Smooth muscle cell (in vitro differentiated cells): ENCODE measurements at regions not wholly inside any gene's neighbourhood (a gene's known extent, or its start where the extent isn't known, plus 50 kb on each side); places are given as distances from the start of the nearest gene placed in this dataset.
"Not testable (repeated sequence)": the region's sequence is repeated elsewhere in the genome, so short reads cannot be mapped to it uniquely, and the experiment has no call there.

ENCODE experiments used
- DNase-seq: peaks from one replicate; lab custom pipeline; 2025; ENCODE audit not compliant: unreplicated experiment; lab: John Stamatoyannopoulos, UW
- H2AFZ ChIP-seq: fragments of 200-600 bp; sonication (generic); 2 replicates; pipeline ENCODE4 v1.6.0; 2016; ENCODE audit warnings: antibody characterized with exemption, low read depth, mild to moderate bottlenecking
- H3F3A ChIP-seq: fragments of 200-600 bp; sonication (generic); 2 replicates; pipeline ENCODE4 v1.6.0; 2017; ENCODE audit warnings: antibody characterized with exemption, low read depth
- H3K27ac ChIP-seq: fragments of 200-600 bp; sonication (generic); 2 replicates; pipeline ENCODE4 v1.5.1; 2016; ENCODE audit warnings: low read depth, mild to moderate bottlenecking
- H3K27me3 ChIP-seq: fragments of 200-600 bp; sonication (generic); 2 replicates; pipeline ENCODE4 v1.6.1; 2016; ENCODE audit warnings: low read depth, mild to moderate bottlenecking
- H3K36me3 ChIP-seq: fragments of 200-600 bp; sonication (generic); 2 replicates; pipeline ENCODE4 v1.5.1; 2016; ENCODE audit warnings: low read depth
- H3K4me1 ChIP-seq: fragments of 200-600 bp; sonication (generic); 2 replicates; pipeline ENCODE4 v1.5.1; 2016; ENCODE audit warnings: low read depth
- H3K4me2 ChIP-seq: fragments of 200-600 bp; sonication (generic); 2 replicates; pipeline ENCODE4 v1.6.0; 2016; ENCODE audit warnings: mild to moderate bottlenecking
- H3K4me3 ChIP-seq: fragments of 200-600 bp; sonication (generic); 2 replicates; pipeline ENCODE4 v1.5.1; 2016; ENCODE audit warnings: mild to moderate bottlenecking
- H3K79me2 ChIP-seq: fragments of 200-600 bp; sonication (generic); 2 replicates; pipeline ENCODE4 v1.6.0; 2016; ENCODE audit warnings: low read depth, mild to moderate bottlenecking
- H3K9ac ChIP-seq: fragments of 200-600 bp; sonication (generic); 2 replicates; pipeline ENCODE4 v1.6.0; 2016; ENCODE audit warnings: low read depth
- H3K9me3 ChIP-seq: fragments of 200-600 bp; sonication (generic); replicated peaks from 2 replicates; pipeline ENCODE4 v1.5.1; 2016; ENCODE audit warnings: low read depth
- H4K20me1 ChIP-seq: fragments of 200-600 bp; sonication (generic); 2 replicates; pipeline ENCODE4 v1.6.0; 2016; ENCODE audit warnings: low read depth
- CTCF ChIP-seq: fragments of 200-600 bp; sonication (generic); IDR thresholded peaks from 2 replicates; pipeline ENCODE4 v1.5.1; 2017; ENCODE audit warnings: borderline replicate concordance, mild to moderate bottlenecking, antibody characterized with exemption; ENCODE audit not compliant: insufficient read depth, poor library complexity, severe bottlenecking
- WGBS: methylation state at CpG from one replicate; pipeline ENCODE4 v1.1.7; 2016; ENCODE audit warnings: low lambda C conversion rate; 5-methylcytosine and 5-hydroxymethylcytosine counted together

- no peak for DNase-seq
- Histone ChIP-seq H3K9me3 (no peaks in the 10 kb centered on the region), H3K4me3 (no peak overlapping the region), H3K9ac (no peak overlapping the region), H3K36me3 (no peaks in the 10 kb centered on the region), H3K4me2 (no peak overlapping the region), H3K27me3 (no peaks in the 10 kb centered on the region), H3K4me1 (no peaks in the 10 kb centered on the region), H3K27ac (no peak overlapping the region), H3F3A (no peaks in the 10 kb centered on the region), H3K79me2 (no peaks in the 10 kb centered on the region), H2AFZ (no peak overlapping the region), H4K20me1 (no peaks in the 10 kb centered on the region)
- WGBS, result 54% methylated on average over 3 of the region's 3 CpGs
- no peak for TF ChIP-seq CTCF
These were observed 376.8 kb upstream of the FGF16 start for GRCh38 chrX:77070202-77070918.

DNA sequence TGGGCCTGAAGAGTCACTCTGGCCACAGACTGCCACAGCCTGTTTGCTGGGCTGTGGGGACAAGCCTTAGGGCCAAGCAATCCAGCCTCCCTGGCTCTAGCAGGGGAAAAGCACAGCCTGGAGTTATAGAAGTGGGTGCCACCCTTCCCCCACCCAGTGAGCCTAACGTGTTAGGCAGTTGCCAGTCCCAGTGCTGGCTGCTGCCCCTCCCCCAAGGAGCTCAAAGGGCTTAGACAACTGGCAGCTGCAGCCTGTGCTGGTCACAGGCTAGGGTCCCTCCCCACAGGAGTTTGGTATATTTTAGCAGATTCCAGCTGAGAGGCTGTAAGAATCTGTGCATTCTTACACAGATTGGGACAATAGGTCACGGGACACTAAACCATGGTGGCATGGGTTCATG, 370.3 kb upstream of the FGF16 start:
- Histone ChIP-seq H3K4me3 (no peak overlapping the region), H3K9ac (no peak overlapping the region), H4K20me1 (no peaks in the 10 kb centered on the region), H3K4me2 (no peak overlapping the region), H3F3A (no peaks in the 10 kb centered on the region), H3K9me3 (peaks cover 3% of the 10 kb centered on the region), H3K27ac (no peak overlapping the region), H2AFZ (no peak overlapping the region), H3K4me1 (no peaks in the 10 kb centered on the region), H3K36me3 (no peaks in the 10 kb centered on the region), H3K79me2 (no peaks in the 10 kb centered on the region), H3K27me3 (no peaks in the 10 kb centered on the region)
- TF ChIP-seq CTCF, result no peak
- DNase-seq, result no peak
- 44% methylated on average over 2 of the region's 2 CpGs for WGBS

- not testable (repeated sequence) for H4K20me1 ChIP-seq, H3K4me1 ChIP-seq, H3K9ac ChIP-seq, H3K4me3 ChIP-seq, H3K4me2 ChIP-seq, H2AFZ ChIP-seq, H3K27ac ChIP-seq, H3K9me3 ChIP-seq, H3K36me3 ChIP-seq, H3K79me2 ChIP-seq, H3K27me3 ChIP-seq, H3F3A ChIP-seq, DNase-seq
- WGBS, result 73% methylated on average over 3 of the region's 3 CpGs
These were observed 366.0 kb upstream of the FGF16 start for GRCh38 chrX:77081237-77081636.

DNA sequence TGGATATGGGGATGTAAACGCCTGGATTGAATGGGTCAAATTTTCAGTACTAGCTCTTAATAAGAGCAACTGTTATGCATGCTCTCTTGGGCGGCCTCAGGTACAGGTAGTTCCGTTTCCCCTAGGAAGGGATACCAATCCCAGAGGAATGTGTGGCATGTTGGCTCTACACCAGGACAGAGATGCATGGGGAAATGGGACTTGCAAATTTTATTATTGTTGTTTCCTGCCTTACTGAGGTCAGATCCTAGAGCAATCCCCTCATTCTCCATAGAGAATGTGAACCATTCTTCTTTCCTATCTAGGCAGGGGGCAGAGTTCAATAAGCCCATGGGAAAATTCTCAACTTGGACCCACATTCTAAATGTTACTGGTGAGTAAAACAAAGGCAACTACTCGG, 361.8 kb upstream of the FGF16 start:
- Histone ChIP-seq H3K4me2 (no peak overlapping the region), H3K27ac (no peak overlapping the region), H3K36me3 (no peaks in the 10 kb centered on the region), H3K4me1 (no peaks in the 10 kb centered on the region), H3K9ac (no peak overlapping the region), H4K20me1 (no peaks in the 10 kb centered on the region), H3K79me2 (no peaks in the 10 kb centered on the region), H3K4me3 (no peak overlapping the region), H3F3A (no peaks in the 10 kb centered on the region), H2AFZ (no peak overlapping the region), H3K27me3 (no peaks in the 10 kb centered on the region), H3K9me3 (peaks cover 3% of the 10 kb centered on the region)
- TF ChIP-seq CTCF, result no peak
- 75% methylated on average over 4 of the region's 4 CpGs for WGBS
- no peak for DNase-seq
